HEK293 (cell line): ENCODE measurements at regions not wholly inside any gene's neighbourhood (a gene's known extent, or its start where the extent isn't known, plus 50 kb on each side); places are given as distances from the start of the nearest gene placed in this dataset.

Experiments used
- CTCF ChIA-PET: fragments of 350-600 bp; formaldehyde crosslinking; extraction: SDS; loops from one replicate; lab custom pipeline; 2021; ENCODE audit warnings: antibody characterized with exemption; lab: Yijun Ruan, JAX
- POLR2A ChIA-PET: fragments of 300-600 bp; formaldehyde crosslinking; extraction: SDS; loops from one replicate; lab custom pipeline; 2020; ENCODE audit warnings: antibody characterized with exemption, inconsistent platforms; lab: Yijun Ruan, JAX
- H3K27ac ChIP-seq: fragments of 200-500 bp; sonication (Bioruptor generic); 2 replicates; pipeline ENCODE4 v1.5.1; 2014; ENCODE audit warnings: low read depth, low read length, control low read depth, inconsistent platforms; ENCODE audit errors: extremely low read depth
- H3K36me3 ChIP-seq, 2 experiments: fragments of 200-500 bp in 1 of 2; sonication (Bioruptor generic) in 1 of 2; 1 replicate in 1 of 2; 2 replicates in 1 of 2; pipeline ENCODE4 v1.5.1; 2014 to 2017; ENCODE audit warnings: inconsistent platforms in 2 of 2, low read length in 2 of 2; ENCODE audit not compliant: control insufficient read depth in 2 of 2, insufficient read depth in 1 of 2
- H3K4me1 ChIP-seq: fragments of 200-500 bp; sonication (Bioruptor generic); 2 replicates; pipeline ENCODE4 v1.5.1; 2014; ENCODE audit warnings: mild to moderate bottlenecking, low read length, inconsistent platforms; ENCODE audit not compliant: control insufficient read depth, insufficient read depth
- H3K4me3 ChIP-seq: 2 replicates; pipeline ENCODE4 v1.5.1; 2011; ENCODE audit warnings: low read depth, mild to moderate bottlenecking, control low read depth, low read length, moderate library complexity
- H3K9me3 ChIP-seq: fragments of 200-500 bp; sonication (Bioruptor generic); 2 replicates; pipeline ENCODE4 v1.5.1; 2014; ENCODE audit warnings: low read depth, low read length, inconsistent platforms; ENCODE audit not compliant: control insufficient read depth, insufficient read depth
- ATF2 ChIP-seq: fragments of 450-650 bp; formaldehyde crosslinking; IDR thresholded peaks from 2 replicates; pipeline ENCODE4 v1.5.1; 2016; ENCODE audit warnings: missing biosample characterization, missing genetic modification characterization, low read depth
- BCL6B ChIP-seq: fragments of 450-650 bp; formaldehyde crosslinking; IDR thresholded peaks from 2 replicates; pipeline ENCODE4 v1.5.1; 2017; ENCODE audit warnings: missing biosample characterization, missing genetic modification characterization
- KLF16 ChIP-seq: fragments of 450-650 bp; formaldehyde crosslinking; IDR thresholded peaks from 2 replicates; pipeline ENCODE4 v1.5.1; 2017; ENCODE audit warnings: missing biosample characterization, missing genetic modification characterization
- RBAK ChIP-seq: fragments of 450-650 bp; formaldehyde crosslinking; IDR thresholded peaks from 2 replicates; pipeline ENCODE4 v1.5.1; 2016; ENCODE audit warnings: missing biosample characterization, missing genetic modification characterization
- REPIN1 ChIP-seq: fragments of 450-650 bp; formaldehyde crosslinking; IDR thresholded peaks from 2 replicates; pipeline ENCODE4 v1.5.1; 2017; ENCODE audit warnings: missing biosample characterization, missing genetic modification characterization, low read depth
- SCRT1 ChIP-seq: fragments of 450-650 bp; formaldehyde crosslinking; IDR thresholded peaks from 2 replicates; pipeline ENCODE4 v1.5.1; 2016; ENCODE audit warnings: missing biosample characterization, missing genetic modification characterization, borderline replicate concordance
- ZBTB11 ChIP-seq: fragments of 450-650 bp; formaldehyde crosslinking; conservative IDR thresholded peaks from 2 replicates; pipeline ENCODE4 v1.5.1; 2016; ENCODE audit warnings: low read depth, missing biosample characterization, missing genetic modification characterization
- ZBTB20 ChIP-seq: fragments of 450-650 bp; formaldehyde crosslinking; IDR thresholded peaks from 2 replicates; pipeline ENCODE4 v1.5.1; 2016; ENCODE audit warnings: missing biosample characterization, missing genetic modification characterization
- ZBTB48 ChIP-seq: fragments of 450-650 bp; formaldehyde crosslinking; IDR thresholded peaks from 2 replicates; pipeline ENCODE4 v1.5.1; 2016; ENCODE audit warnings: missing biosample characterization, missing genetic modification characterization
- ZBTB7A ChIP-seq: fragments of 450-650 bp; formaldehyde crosslinking; IDR thresholded peaks from 2 replicates; pipeline ENCODE4 v1.5.1; 2016; ENCODE audit warnings: low read depth, missing biosample characterization, missing genetic modification characterization
- ZBTB8A ChIP-seq: fragments of 450-650 bp; formaldehyde crosslinking; IDR thresholded peaks from 2 replicates; pipeline ENCODE4 v1.5.1; 2016; ENCODE audit warnings: missing biosample characterization, missing genetic modification characterization
- ZFHX2 ChIP-seq: fragments of 450-650 bp; formaldehyde crosslinking; conservative IDR thresholded peaks from 2 replicates; pipeline ENCODE4 v1.5.1; 2016; ENCODE audit warnings: missing biosample characterization, missing genetic modification characterization
- ZFP3 ChIP-seq: fragments of 450-650 bp; formaldehyde crosslinking; IDR thresholded peaks from 2 replicates; pipeline ENCODE4 v1.5.1; 2016; ENCODE audit warnings: low read depth, missing biosample characterization, missing genetic modification characterization
- ZIC2 ChIP-seq: fragments of 450-650 bp; formaldehyde crosslinking; IDR thresholded peaks from 2 replicates; pipeline ENCODE4 v1.5.1; 2016; ENCODE audit warnings: missing biosample characterization, missing genetic modification characterization
- ZNF10 ChIP-seq: fragments of 450-650 bp; formaldehyde crosslinking; IDR thresholded peaks from 2 replicates; pipeline ENCODE4 v1.5.1; 2017; ENCODE audit warnings: missing biosample characterization, missing genetic modification characterization
- ZNF133 ChIP-seq: fragments of 450-650 bp; formaldehyde crosslinking; IDR thresholded peaks from 2 replicates; pipeline ENCODE4 v1.5.1; 2016; ENCODE audit warnings: missing biosample characterization, missing genetic modification characterization
- ZNF174 ChIP-seq: fragments of 450-650 bp; formaldehyde crosslinking; IDR thresholded peaks from 2 replicates; pipeline ENCODE4 v1.5.0; 2017; ENCODE audit warnings: missing biosample characterization, mild to moderate bottlenecking, missing genetic modification characterization
- ZNF202 ChIP-seq: fragments of 450-650 bp; formaldehyde crosslinking; IDR thresholded peaks from 2 replicates; pipeline ENCODE4 v1.5.1; 2016; ENCODE audit warnings: missing biosample characterization, missing genetic modification characterization, borderline replicate concordance
- ZNF24 ChIP-seq: fragments of 450-650 bp; formaldehyde crosslinking; IDR thresholded peaks from 2 replicates; pipeline ENCODE4 v1.5.1; 2016; ENCODE audit warnings: missing biosample characterization, missing genetic modification characterization
- ZNF362 ChIP-seq: fragments of 450-650 bp; formaldehyde crosslinking; IDR thresholded peaks from 2 replicates; pipeline ENCODE4 v1.5.1; 2016; ENCODE audit warnings: missing biosample characterization, missing genetic modification characterization
- ZNF404 ChIP-seq: fragments of 450-650 bp; formaldehyde crosslinking; IDR thresholded peaks from 2 replicates; pipeline ENCODE4 v1.5.1; 2017; ENCODE audit warnings: missing biosample characterization, missing genetic modification characterization
- ZNF530 ChIP-seq: fragments of 450-650 bp; formaldehyde crosslinking; IDR thresholded peaks from 2 replicates; pipeline ENCODE4 v1.5.1; 2016; ENCODE audit warnings: low read depth, missing biosample characterization, missing genetic modification characterization
- ZNF544 ChIP-seq: fragments of 450-650 bp; formaldehyde crosslinking; IDR thresholded peaks from 2 replicates; pipeline ENCODE4 v1.5.0; 2017; ENCODE audit warnings: missing biosample characterization, missing genetic modification characterization
- ZNF600 ChIP-seq: fragments of 450-650 bp; formaldehyde crosslinking; IDR thresholded peaks from 2 replicates; pipeline ENCODE4 v1.5.1; 2016; ENCODE audit warnings: missing biosample characterization, missing genetic modification characterization
- ZNF624 ChIP-seq: fragments of 450-650 bp; formaldehyde crosslinking; IDR thresholded peaks from 2 replicates; pipeline ENCODE4 v1.5.1; 2017; ENCODE audit warnings: missing biosample characterization, missing genetic modification characterization
- ZNF626 ChIP-seq: fragments of 450-650 bp; sonication (Bioruptor Pico); formaldehyde crosslinking; IDR thresholded peaks from 2 replicates; pipeline ENCODE4 v1.5.1; 2018; ENCODE audit warnings: missing biosample characterization, missing genetic modification characterization, inconsistent platforms
- ZNF658 ChIP-seq: fragments of 450-650 bp; formaldehyde crosslinking; IDR thresholded peaks from 2 replicates; pipeline ENCODE4; 2016; ENCODE audit warnings: missing biosample characterization, missing genetic modification characterization
- ZNF76 ChIP-seq: fragments of 450-650 bp; formaldehyde crosslinking; IDR thresholded peaks from 2 replicates; pipeline ENCODE4; 2016; ENCODE audit warnings: low read depth, missing biosample characterization, missing genetic modification characterization, borderline replicate concordance
- ZNF785 ChIP-seq: fragments of 450-650 bp; formaldehyde crosslinking; IDR thresholded peaks from 2 replicates; pipeline ENCODE4 v1.5.1; 2016; ENCODE audit warnings: missing biosample characterization, missing genetic modification characterization
- ZSCAN23 ChIP-seq: fragments of 450-650 bp; formaldehyde crosslinking; IDR thresholded peaks from 2 replicates; pipeline ENCODE4 v1.5.1; 2016; ENCODE audit warnings: missing biosample characterization, missing genetic modification characterization

GRCh38 chr1:118246646-118247045 lies 61.6 kb upstream of the SPAG17 start (continued):
- no peak for TF ChIP-seq ZFHX2 (tag by site-specific recombination)

GRCh38 chr1:118244194-118244593 lies 59.2 kb upstream of the SPAG17 start:
- Histone ChIP-seq H3K9me3 (no peaks in the 10 kb centered on the region), H3K36me3 (no peaks in the 10 kb centered on the region), H3K27ac (no peak overlapping the region), H3K4me1 (no peaks in the 10 kb centered on the region), H3K4me3 (no peak overlapping the region)
- TF ChIP-seq ZBTB7A (tag by site-specific recombination) (no peak), ZBTB20 (tag by site-specific recombination) (no peak), ZIC2 (tag by site-specific recombination) (no peak), ZNF24 (tag by site-specific recombination) (no peak), ZFP3 (tag by site-specific recombination) (no peak), ZNF624 (tag by site-specific recombination) (no peak), ZNF600 (tag by site-specific recombination) (no peak), ZNF658 (tag by site-specific recombination) (no peak), SCRT1 (no peak), RBAK (tag by site-specific recombination) (no peak), ZNF202 (tag by site-specific recombination) (no peak), ZNF76 (tag by site-specific recombination) (no peak), ZNF174 (tag by site-specific recombination) (no peak)
- POLR2A ChIA-PET, result no interaction called here
- CTCF ChIA-PET, result no interaction called here

- CTCF ChIA-PET, result interaction anchor here (0.6 kb wide), 1 partner anchor 760 kb away, joined by 7 read pairs; no protein-coding TSS in a partner anchor
- no peak for TF ChIP-seq ZNF133
- no peak for TF ChIP-seq ZNF404 (tag by site-specific recombination)
- no peak for TF ChIP-seq ZNF626
- TF ChIP-seq REPIN1 (tag by site-specific recombination), result no peak
- no peak for TF ChIP-seq ZNF362 (tag by site-specific recombination)
- no peak for TF ChIP-seq ZBTB48 (tag by site-specific recombination)
- no peak for TF ChIP-seq ATF2 (tag by site-specific recombination)
- TF ChIP-seq ZNF624 (tag by site-specific recombination), result no peak
- no peak for TF ChIP-seq ZNF785
- no peak for TF ChIP-seq ZNF530 (tag by site-specific recombination)
- no peak for TF ChIP-seq ZSCAN23 (tag by site-specific recombination)
- no peak for TF ChIP-seq KLF16 (tag by site-specific recombination)
- no peak for TF ChIP-seq BCL6B (tag by site-specific recombination)
- no peak for TF ChIP-seq ZBTB11 (tag by site-specific recombination)
- no peak for TF ChIP-seq ZNF544
- no peak for TF ChIP-seq ZBTB8A (tag by site-specific recombination)
- no peak for TF ChIP-seq ZNF10 (tag by site-specific recombination)
- TF ChIP-seq, all 188 proteins: peak for 0
- H3K36me3 ChIP-seq, result no peaks in the 10 kb centered on the region
- H3K4me3 ChIP-seq, result no peak overlapping the region
- POLR2A ChIA-PET, result no interaction called here
- H3K4me1 ChIP-seq, result no peaks in the 10 kb centered on the region
- H3K27ac ChIP-seq, result no peak overlapping the region
- no peaks in the 10 kb centered on the region for H3K9me3 ChIP-seq
These were observed 58.2 kb upstream of the SPAG17 start for GRCh38 chr1:118243269-118243668.
